ENCODE measurements at regions not wholly inside any gene's neighbourhood (a gene's known extent, or its start where the extent isn't known, plus 50 kb on each side); places are given as distances from the start of the nearest gene placed in this dataset.

DNA sequence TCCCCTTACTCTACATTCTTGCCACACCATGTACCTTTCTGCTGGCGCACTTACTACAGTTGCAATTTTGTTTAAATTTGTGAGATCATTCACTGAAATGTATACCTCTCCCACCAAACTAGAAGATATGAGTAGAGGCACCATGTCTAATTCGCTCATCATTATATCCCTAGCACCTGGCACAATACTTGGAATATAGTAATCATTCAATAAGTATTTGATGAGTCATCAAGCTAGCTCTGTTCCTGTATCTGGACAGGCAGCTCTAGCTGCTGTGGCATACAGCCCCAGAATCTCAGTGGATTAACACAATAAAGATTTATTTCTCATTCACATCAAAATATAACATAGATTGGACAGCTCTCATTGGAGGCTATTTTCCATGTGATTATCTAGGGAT lies 245.9 kb downstream of the IDS start:
- Histone ChIP-seq H3K36me3 (ENCODE audit: control insufficient read depth in 2 of 3, insufficient read depth in 3 of 3, low read length in 3 of 3) (no peaks in the 10 kb centered on the region), H3K4me1 (ENCODE audit: control insufficient read depth in 2 of 3, insufficient read depth in 2 of 3, low read depth in 1 of 3, low read length in 3 of 3) (no peaks in the 10 kb centered on the region), H3K4me3 (ENCODE audit: low read length in 3 of 3) (no peak overlapping the region), H3K9ac (ENCODE audit: low read length in 3 of 3) (no peak overlapping the region), H3K27ac (ENCODE audit: low read depth in 2 of 2, low read length in 2 of 2) (no peak overlapping the region), H3K9me3 (ENCODE audit: control insufficient read depth in 2 of 3, insufficient read depth in 1 of 3, low read length in 3 of 3) (no peaks in the 10 kb centered on the region), H3K27me3 (ENCODE audit: control insufficient read depth, insufficient read depth, low read length) (no peaks in the 10 kb centered on the region)
- intact Hi-C loops (cut with DNase I): no loop called here
- no peak for TF ChIP-seq CTCF (IDR thresholded peaks at IDR 0.05; ENCODE audit: borderline replicate concordance, extremely low read depth, insufficient read depth)
- FAIRE-seq (no peak), DNase-seq (no peak)

GRCh38 chrX:149255860-149256259 lies 249.2 kb downstream of the IDS start:
- no peak overlapping the region for H3K27ac ChIP-seq (ENCODE audit: low read depth in 2 of 2, low read length in 2 of 2)
- no peaks in the 10 kb centered on the region for H3K9me3 ChIP-seq (ENCODE audit: control insufficient read depth in 2 of 3, insufficient read depth in 1 of 3, low read length in 3 of 3)
- H3K4me3 ChIP-seq (ENCODE audit: low read length in 3 of 3): no peak overlapping the region
- no peak overlapping the region for H3K9ac ChIP-seq (ENCODE audit: low read length in 3 of 3)
- DNase-seq (no peak), FAIRE-seq (no peak)
- intact Hi-C loops (cut with DNase I): no loop called here
- H3K36me3 ChIP-seq (ENCODE audit: control insufficient read depth in 2 of 3, insufficient read depth in 3 of 3, low read length in 3 of 3): no peaks in the 10 kb centered on the region
- no peaks in the 10 kb centered on the region for H3K4me1 ChIP-seq (ENCODE audit: control insufficient read depth in 2 of 3, insufficient read depth in 2 of 3, low read depth in 1 of 3, low read length in 3 of 3)
- TF ChIP-seq CTCF (IDR thresholded peaks at IDR 0.05; ENCODE audit: borderline replicate concordance, extremely low read depth, insufficient read depth): no peak
- no peaks in the 10 kb centered on the region for H3K27me3 ChIP-seq (ENCODE audit: control insufficient read depth, insufficient read depth, low read length)

- Histone ChIP-seq H3K36me3 (ENCODE audit: control insufficient read depth in 2 of 3, insufficient read depth in 3 of 3, low read length in 3 of 3) (no peaks in the 10 kb centered on the region), H3K4me1 (ENCODE audit: control insufficient read depth in 2 of 3, insufficient read depth in 2 of 3, low read depth in 1 of 3, low read length in 3 of 3) (no peaks in the 10 kb centered on the region), H3K9me3 (ENCODE audit: control insufficient read depth in 2 of 3, insufficient read depth in 1 of 3, low read length in 3 of 3) (no peaks in the 10 kb centered on the region), H3K9ac (ENCODE audit: low read length in 3 of 3) (no peak overlapping the region), H3K4me3 (ENCODE audit: low read length in 3 of 3) (no peak overlapping the region), H3K27me3 (ENCODE audit: control insufficient read depth, insufficient read depth, low read length) (no peaks in the 10 kb centered on the region), H3K27ac (ENCODE audit: low read depth in 2 of 2, low read length in 2 of 2) (no peak overlapping the region)
- no peak for FAIRE-seq
- intact Hi-C loops (cut with DNase I): no loop called here
- no peak for TF ChIP-seq CTCF (IDR thresholded peaks at IDR 0.05; ENCODE audit: borderline replicate concordance, extremely low read depth, insufficient read depth)
- no peak for DNase-seq
Observed at GRCh38 chrX:149248073-149248625, 257.0 kb downstream of the IDS start.

GRCh38 chrX:149230689-149231088 lies 274.4 kb downstream of the IDS start:
- Histone ChIP-seq H3K9me3 (ENCODE audit: control insufficient read depth in 2 of 3, insufficient read depth in 1 of 3, low read length in 3 of 3) (no peaks in the 10 kb centered on the region), H3K27me3 (ENCODE audit: control insufficient read depth, insufficient read depth, low read length) (no peaks in the 10 kb centered on the region), H3K4me3 (ENCODE audit: low read length in 3 of 3) (no peak overlapping the region), H3K4me1 (ENCODE audit: control insufficient read depth in 2 of 3, insufficient read depth in 2 of 3, low read depth in 1 of 3, low read length in 3 of 3) (no peaks in the 10 kb centered on the region), H3K9ac (ENCODE audit: low read length in 3 of 3) (no peak overlapping the region), H3K27ac (ENCODE audit: low read depth in 2 of 2, low read length in 2 of 2) (no peak overlapping the region), H3K36me3 (ENCODE audit: control insufficient read depth in 2 of 3, insufficient read depth in 3 of 3, low read length in 3 of 3) (no peaks in the 10 kb centered on the region)
- intact Hi-C loops (cut with DNase I): no loop called here
- DNase-seq: no peak
- no peak for TF ChIP-seq CTCF (IDR thresholded peaks at IDR 0.05; ENCODE audit: borderline replicate concordance, extremely low read depth, insufficient read depth)
- FAIRE-seq: no peak
